GM23338 (cell line): ENCODE measurements at regions not wholly inside any gene's neighbourhood (a gene's known extent, or its start where the extent isn't known, plus 50 kb on each side); places are given as distances from the start of the nearest gene placed in this dataset.

Experiments used
- ATAC-seq: fragments of 200-7000 bp; cut with Tn5 transposase; 3 replicates; pipeline ENCODE4 v1.9.1; 2020
- DNase-seq: peaks from one replicate; pipeline ENCODE4 v3.0.0-alpha.2; 2015; ENCODE audit warnings: low spot score
- H2AFZ ChIP-seq: fragments of 200-600 bp; sonication (generic); 2 replicates; pipeline ENCODE4 v1.8.0; 2016; ENCODE audit warnings: antibody characterized with exemption, mild to moderate bottlenecking, moderate library complexity
- H3F3A ChIP-seq: fragments of 200-600 bp; sonication (generic); replicated peaks from 2 replicates; pipeline ENCODE4 v1.8.0; 2017; ENCODE audit warnings: antibody characterized with exemption, mixed run types, low read depth
- H3K27ac ChIP-seq: fragments of 200-600 bp; sonication (generic); 2 replicates; pipeline ENCODE4 v1.6.1; 2016; ENCODE audit warnings: low read depth
- H3K27me3 ChIP-seq: fragments of 200-600 bp; sonication (generic); 2 replicates; pipeline ENCODE4 v1.8.0; 2016; ENCODE audit warnings: mild to moderate bottlenecking, mixed run types, moderate library complexity; ENCODE audit not compliant: insufficient read depth
- H3K36me3 ChIP-seq: fragments of 200-600 bp; sonication (generic); 2 replicates; pipeline ENCODE4 v1.8.0; 2016; ENCODE audit warnings: mild to moderate bottlenecking; ENCODE audit not compliant: insufficient read depth
- H3K4me1 ChIP-seq: fragments of 200-600 bp; sonication (generic); 2 replicates; pipeline ENCODE4 v1.8.0; 2016; ENCODE audit warnings: mild to moderate bottlenecking, moderate library complexity; ENCODE audit not compliant: insufficient read depth
- H3K4me2 ChIP-seq: fragments of 200-600 bp; sonication (generic); 2 replicates; pipeline ENCODE4 v1.7.1; 2017; ENCODE audit warnings: mixed run types
- H3K4me3 ChIP-seq: fragments of 200-600 bp; sonication (generic); 2 replicates; pipeline ENCODE4 v1.6.1; 2016; ENCODE audit warnings: mixed run types
- H3K79me2 ChIP-seq: fragments of 200-600 bp; sonication (generic); replicated peaks from 2 replicates; pipeline ENCODE4 v1.8.0; 2017; ENCODE audit warnings: mild to moderate bottlenecking; ENCODE audit not compliant: insufficient read depth
- H3K9me2 ChIP-seq: fragments of 200-600 bp; sonication (generic); 2 replicates; pipeline ENCODE4 v1.8.0; 2017; ENCODE audit not compliant: insufficient read depth
- H4K20me1 ChIP-seq: fragments of 200-600 bp; sonication (generic); replicated peaks from 2 replicates; pipeline ENCODE4 v1.8.0; 2017; ENCODE audit warnings: mild to moderate bottlenecking; ENCODE audit not compliant: insufficient read depth
- H3K27ac Mint-ChIP-seq: 2 replicates; pipeline ENCODE4 v1.8.0; 2020; ENCODE audit warnings: inconsistent platforms, mild to moderate bottlenecking, moderate library complexity, mixed read lengths
- H3K27me3 Mint-ChIP-seq: 3 replicates; pipeline ENCODE4 v1.8.0; 2022; ENCODE audit warnings: low read depth, mild to moderate bottlenecking, moderate library complexity, mixed read lengths, inconsistent platforms; ENCODE audit not compliant: insufficient read depth, poor library complexity
- H3K36me3 Mint-ChIP-seq: 3 replicates; pipeline ENCODE4 v1.8.0; 2021; ENCODE audit warnings: low read depth, mild to moderate bottlenecking, inconsistent platforms, moderate library complexity, mixed read lengths
- H3K4me1 Mint-ChIP-seq: 3 replicates; pipeline ENCODE4 v1.8.0; 2020; ENCODE audit warnings: mild to moderate bottlenecking, inconsistent platforms, mixed read lengths
- H3K4me3 Mint-ChIP-seq: 3 replicates; pipeline ENCODE4 v1.8.0; 2021; ENCODE audit warnings: moderate library complexity, mild to moderate bottlenecking, inconsistent platforms, mixed read lengths
- H3K9me3 Mint-ChIP-seq: 3 replicates; pipeline ENCODE4 v1.8.0; 2020; ENCODE audit warnings: moderate library complexity, mild to moderate bottlenecking, inconsistent platforms, mixed read lengths
- EZH2 ChIP-seq: fragments of 200-600 bp; sonication (generic); IDR thresholded peaks from one replicate; pipeline ENCODE4 v1.8.0; 2017; ENCODE audit warnings: antibody characterized with exemption, mild to moderate bottlenecking, low read depth; ENCODE audit not compliant: unreplicated experiment
- EZH2phosphoT487 ChIP-seq: fragments of 200-600 bp; sonication (generic); IDR thresholded peaks from one replicate; pipeline ENCODE4 v1.8.1; 2018; ENCODE audit warnings: antibody characterized with exemption; ENCODE audit not compliant: unreplicated experiment
- JUNB ChIP-seq: IDR thresholded peaks from one replicate; pipeline ENCODE4 v1.6.1; 2016; ENCODE audit warnings: antibody characterized with exemption; ENCODE audit not compliant: unreplicated experiment
- NANOG ChIP-seq: IDR thresholded peaks from 2 replicates; pipeline ENCODE4 v1.6.1; 2016; ENCODE audit warnings: antibody characterized with exemption, borderline replicate concordance
- POLR2AphosphoS5 ChIP-seq: IDR thresholded peaks from 2 replicates; pipeline ENCODE4 v1.6.1; 2016; ENCODE audit warnings: antibody characterized with exemption, low read depth
- REST ChIP-seq: IDR thresholded peaks from one replicate; pipeline ENCODE4 v1.6.1; 2018; ENCODE audit warnings: antibody characterized with exemption; ENCODE audit not compliant: unreplicated experiment
- STAT1 ChIP-seq: IDR thresholded peaks from one replicate; pipeline ENCODE4 v1.6.1; 2016; ENCODE audit warnings: antibody characterized with exemption; ENCODE audit not compliant: unreplicated experiment
- ZNF114 ChIP-seq: fragments of 250-450 bp; sonication (Bioruptor Pico); IDR thresholded peaks from 2 replicates; pipeline ENCODE4 v1.5.0; 2020; ENCODE audit warnings: mild to moderate bottlenecking, moderate library complexity
- ZNF331 ChIP-seq: fragments of 250-450 bp; sonication (Bioruptor Pico); IDR thresholded peaks from 2 replicates; pipeline ENCODE4 v1.5.0; 2020; ENCODE audit warnings: low read depth, mild to moderate bottlenecking, moderate library complexity
- ZNF462 ChIP-seq: fragments of 250-450 bp; sonication (Bioruptor Pico); IDR thresholded peaks from 2 replicates; pipeline ENCODE4 v1.5.0; 2020; ENCODE audit warnings: mild to moderate bottlenecking, moderate library complexity
- TF ChIP-seq, protein P1 (sequence below), 2 experiments: fragments of 200-600 bp in 1 of 2; sonication (generic) in 1 of 2; conservative IDR thresholded peaks; 2 replicates each; pipeline versions ENCODE4 v1.5.1 to v1.6.1; 2016 to 2017; ENCODE audit warnings: antibody characterized with exemption in 2 of 2, low read depth in 2 of 2, mild to moderate bottlenecking in 2 of 2, moderate library complexity in 1 of 2
- TF ChIP-seq, protein P2 (sequence below): IDR thresholded peaks from 2 replicates; pipeline ENCODE4 v1.6.1; 2016; ENCODE audit warnings: antibody characterized with exemption

- TF ChIP-seq ZNF462 (CRISPR knock-in tag): no peak
- TF ChIP-seq POLR2AphosphoS5: no peak
Observed at GRCh38 chr15:62520887-62521286, 355.8 kb upstream of the C2CD4B start (continued).

DNA sequence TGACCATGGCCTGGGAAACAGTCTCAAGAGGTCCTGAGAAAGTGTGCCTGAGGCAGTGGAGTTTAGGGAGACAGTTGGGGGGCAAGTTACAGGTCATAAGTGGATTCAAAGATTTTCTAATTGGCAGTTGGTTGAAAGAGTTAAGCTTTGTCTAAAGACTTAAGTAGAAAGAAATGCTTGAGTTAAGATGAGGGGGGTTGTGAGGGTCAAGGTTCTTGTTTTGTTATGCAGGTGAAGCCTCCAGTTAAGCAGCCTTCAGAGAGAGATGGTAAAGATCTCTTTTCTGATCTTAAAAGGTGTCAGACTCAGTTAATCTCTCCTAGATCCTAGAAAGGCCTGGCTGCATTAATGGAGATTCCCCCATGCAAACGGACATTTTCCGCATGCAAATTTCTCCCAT is 356.3 kb upstream of the C2CD4B start:
- Mint-ChIP-seq H3K4me3 (peak overlapping the region; percentile 14; the same call in 2 of the 3 replicates), H3K27ac (peak overlapping the region; percentile 68), H3K36me3 (no peaks in the 10 kb centered on the region), H3K27me3 (no peaks in the 10 kb centered on the region), H3K4me1 (peaks cover 35% of the 10 kb centered on the region), H3K9me3 (no peaks in the 10 kb centered on the region)
- 0 out of 2 replicates have a peak overlapping the region, but pooled peaks have one; percentile 18 for H3K4me3 ChIP-seq
- no peaks in the 10 kb centered on the region; the same call in 1 of the 2 replicates for H3K79me2 ChIP-seq
- no peak overlapping the region for H2AFZ ChIP-seq
- DNase-seq (peak; percentile 47), ATAC-seq (peak; percentile 71)
- no peaks in the 10 kb centered on the region for H3K9me2 ChIP-seq
- H4K20me1 ChIP-seq: no peaks in the 10 kb centered on the region; the same call in 1 of the 2 replicates
- H3K27me3 ChIP-seq: no peaks in the 10 kb centered on the region
- no peaks in the 10 kb centered on the region for H3K36me3 ChIP-seq
- H3F3A ChIP-seq: no peaks in the 10 kb centered on the region
- H3K27ac ChIP-seq: peak overlapping the region; percentile 43; the same call in 1 of the 2 replicates
- peaks cover 24% of the 10 kb centered on the region for H3K4me1 ChIP-seq
- H3K4me2 ChIP-seq: peak overlapping the region; percentile 53
- TF ChIP-seq POLR2AphosphoS5 (no peak), NANOG (no peak), EZH2 (no peak), ZNF331 (no peak), ZNF114 (CRISPR knock-in tag) (no peak), EZH2phosphoT487 (no peak), JUNB (no peak), STAT1 (no peak), REST (no peak)
- TF ChIP-seq, protein P1, sequence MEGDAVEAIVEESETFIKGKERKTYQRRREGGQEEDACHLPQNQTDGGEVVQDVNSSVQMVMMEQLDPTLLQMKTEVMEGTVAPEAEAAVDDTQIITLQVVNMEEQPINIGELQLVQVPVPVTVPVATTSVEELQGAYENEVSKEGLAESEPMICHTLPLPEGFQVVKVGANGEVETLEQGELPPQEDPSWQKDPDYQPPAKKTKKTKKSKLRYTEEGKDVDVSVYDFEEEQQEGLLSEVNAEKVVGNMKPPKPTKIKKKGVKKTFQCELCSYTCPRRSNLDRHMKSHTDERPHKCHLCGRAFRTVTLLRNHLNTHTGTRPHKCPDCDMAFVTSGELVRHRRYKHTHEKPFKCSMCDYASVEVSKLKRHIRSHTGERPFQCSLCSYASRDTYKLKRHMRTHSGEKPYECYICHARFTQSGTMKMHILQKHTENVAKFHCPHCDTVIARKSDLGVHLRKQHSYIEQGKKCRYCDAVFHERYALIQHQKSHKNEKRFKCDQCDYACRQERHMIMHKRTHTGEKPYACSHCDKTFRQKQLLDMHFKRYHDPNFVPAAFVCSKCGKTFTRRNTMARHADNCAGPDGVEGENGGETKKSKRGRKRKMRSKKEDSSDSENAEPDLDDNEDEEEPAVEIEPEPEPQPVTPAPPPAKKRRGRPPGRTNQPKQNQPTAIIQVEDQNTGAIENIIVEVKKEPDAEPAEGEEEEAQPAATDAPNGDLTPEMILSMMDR (conservative IDR thresholded peaks at IDR 0.05; ENCODE audit: low read depth in 2 of 2): no peak
- TF ChIP-seq, protein P2, sequence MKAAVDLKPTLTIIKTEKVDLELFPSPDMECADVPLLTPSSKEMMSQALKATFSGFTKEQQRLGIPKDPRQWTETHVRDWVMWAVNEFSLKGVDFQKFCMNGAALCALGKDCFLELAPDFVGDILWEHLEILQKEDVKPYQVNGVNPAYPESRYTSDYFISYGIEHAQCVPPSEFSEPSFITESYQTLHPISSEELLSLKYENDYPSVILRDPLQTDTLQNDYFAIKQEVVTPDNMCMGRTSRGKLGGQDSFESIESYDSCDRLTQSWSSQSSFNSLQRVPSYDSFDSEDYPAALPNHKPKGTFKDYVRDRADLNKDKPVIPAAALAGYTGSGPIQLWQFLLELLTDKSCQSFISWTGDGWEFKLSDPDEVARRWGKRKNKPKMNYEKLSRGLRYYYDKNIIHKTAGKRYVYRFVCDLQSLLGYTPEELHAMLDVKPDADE: no peak
